ENCODE measurements at regions not wholly inside any gene's neighbourhood (a gene's known extent, or its start where the extent isn't known, plus 50 kb on each side); places are given as distances from the start of the nearest gene placed in this dataset.

DNA sequence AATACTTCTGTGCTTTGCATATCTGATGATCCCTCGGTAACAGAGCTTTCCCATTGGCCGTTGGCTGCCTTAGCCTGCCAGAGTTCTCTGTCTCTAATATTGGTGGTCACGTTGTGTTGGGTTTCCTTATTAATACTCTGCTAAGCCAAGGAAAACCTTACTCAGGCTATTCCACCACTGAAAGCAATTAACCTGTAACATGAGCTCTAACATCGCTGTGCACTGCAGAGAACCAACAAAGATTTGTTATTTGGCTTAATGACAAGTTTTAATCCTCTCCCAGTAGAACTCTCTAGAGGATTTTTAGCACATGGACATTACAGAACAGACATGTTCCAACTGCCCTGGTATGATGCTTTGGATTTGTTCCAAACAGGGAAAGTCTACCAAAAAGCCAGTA is 825.9 kb upstream of the POU3F3 start:
- Histone ChIP-seq H3K36me3 (no peaks in the 10 kb centered on the region), H3K4me3 (no peak overlapping the region), H3K27me3 (no peaks in the 10 kb centered on the region), H3K9me3 (no peaks in the 10 kb centered on the region), H3K27ac (no peak overlapping the region), H3K4me1 (no peaks in the 10 kb centered on the region)
- TF ChIP-seq, protein P1, sequence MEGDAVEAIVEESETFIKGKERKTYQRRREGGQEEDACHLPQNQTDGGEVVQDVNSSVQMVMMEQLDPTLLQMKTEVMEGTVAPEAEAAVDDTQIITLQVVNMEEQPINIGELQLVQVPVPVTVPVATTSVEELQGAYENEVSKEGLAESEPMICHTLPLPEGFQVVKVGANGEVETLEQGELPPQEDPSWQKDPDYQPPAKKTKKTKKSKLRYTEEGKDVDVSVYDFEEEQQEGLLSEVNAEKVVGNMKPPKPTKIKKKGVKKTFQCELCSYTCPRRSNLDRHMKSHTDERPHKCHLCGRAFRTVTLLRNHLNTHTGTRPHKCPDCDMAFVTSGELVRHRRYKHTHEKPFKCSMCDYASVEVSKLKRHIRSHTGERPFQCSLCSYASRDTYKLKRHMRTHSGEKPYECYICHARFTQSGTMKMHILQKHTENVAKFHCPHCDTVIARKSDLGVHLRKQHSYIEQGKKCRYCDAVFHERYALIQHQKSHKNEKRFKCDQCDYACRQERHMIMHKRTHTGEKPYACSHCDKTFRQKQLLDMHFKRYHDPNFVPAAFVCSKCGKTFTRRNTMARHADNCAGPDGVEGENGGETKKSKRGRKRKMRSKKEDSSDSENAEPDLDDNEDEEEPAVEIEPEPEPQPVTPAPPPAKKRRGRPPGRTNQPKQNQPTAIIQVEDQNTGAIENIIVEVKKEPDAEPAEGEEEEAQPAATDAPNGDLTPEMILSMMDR (IDR thresholded peaks at IDR 0.05), result no peak
- TF ChIP-seq POLR2AphosphoS5 (IDR thresholded peaks at IDR 0.05; ENCODE audit: insufficient read depth in 1 of 2, low read depth in 1 of 2) (no peak), POLR2A (IDR thresholded peaks at IDR 0.05) (no peak)
- no peak for DNase-seq (ENCODE audit: extremely low spot score in 2 of 2)
- intact Hi-C loops (cut with DNase I), result no loop called here

DNA sequence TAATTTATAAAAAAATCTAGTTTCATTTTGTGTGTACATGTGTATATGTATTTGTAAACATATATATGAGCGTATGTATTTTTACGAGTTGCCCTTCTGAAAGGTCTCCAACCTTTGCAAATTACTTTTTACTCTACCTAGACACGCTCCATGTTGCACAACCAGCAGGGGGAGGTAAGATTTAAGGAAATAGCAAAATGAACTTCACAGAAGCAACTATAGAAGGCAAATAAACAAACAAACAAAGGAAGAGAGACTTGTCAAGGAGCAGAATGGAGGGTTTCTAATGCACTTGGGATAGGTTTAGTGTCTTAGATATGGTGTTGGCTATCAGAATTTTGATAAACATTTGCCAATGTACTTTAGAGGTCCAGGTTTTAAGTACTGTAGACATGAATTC is 820.5 kb upstream of the POU3F3 start:
- Histone ChIP-seq H3K27me3 (no peaks in the 10 kb centered on the region), H3K27ac (no peak overlapping the region), H3K9me3 (no peaks in the 10 kb centered on the region), H3K36me3 (no peaks in the 10 kb centered on the region), H3K4me3 (no peak overlapping the region), H3K4me1 (no peaks in the 10 kb centered on the region)
- no peak for TF ChIP-seq POLR2A (IDR thresholded peaks at IDR 0.05)
- TF ChIP-seq, protein P1 (IDR thresholded peaks at IDR 0.05), result no peak
- no peak for TF ChIP-seq POLR2AphosphoS5 (IDR thresholded peaks at IDR 0.05; ENCODE audit: insufficient read depth in 1 of 2, low read depth in 1 of 2)
- intact Hi-C loops (cut with DNase I), result no loop called here
- DNase-seq (ENCODE audit: extremely low spot score in 2 of 2), result no peak

DNA sequence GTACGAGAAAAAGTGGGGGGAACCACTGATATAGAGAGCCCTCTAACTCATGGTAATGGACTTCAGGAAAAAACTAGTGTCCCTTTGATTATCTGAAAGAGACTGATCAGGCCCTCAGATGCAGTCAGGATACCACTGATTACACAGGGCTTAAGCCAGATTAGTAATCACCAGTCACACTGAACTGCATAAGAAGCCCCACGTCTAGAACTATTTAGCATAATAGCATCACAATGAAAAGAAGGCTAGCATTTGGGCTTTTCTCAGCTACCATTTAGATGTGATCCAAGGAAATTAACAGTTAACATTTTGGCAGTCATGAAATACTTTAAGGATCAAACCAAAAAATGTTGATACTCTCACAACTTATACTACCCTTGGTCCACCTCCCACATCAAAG is 813.1 kb upstream of the POU3F3 start:
- Histone ChIP-seq H3K27me3 (no peaks in the 10 kb centered on the region), H3K4me3 (no peak overlapping the region), H3K4me1 (no peaks in the 10 kb centered on the region), H3K27ac (no peak overlapping the region), H3K36me3 (no peaks in the 10 kb centered on the region), H3K9me3 (no peaks in the 10 kb centered on the region)
- TF ChIP-seq, protein P1 (IDR thresholded peaks at IDR 0.05), result no peak
- TF ChIP-seq POLR2AphosphoS5 (IDR thresholded peaks at IDR 0.05; ENCODE audit: insufficient read depth in 1 of 2, low read depth in 1 of 2), result no peak
- no peak for TF ChIP-seq POLR2A (IDR thresholded peaks at IDR 0.05)
- DNase-seq (ENCODE audit: extremely low spot score in 2 of 2), result no peak
- intact Hi-C loops (cut with DNase I), result no loop called here

DNA sequence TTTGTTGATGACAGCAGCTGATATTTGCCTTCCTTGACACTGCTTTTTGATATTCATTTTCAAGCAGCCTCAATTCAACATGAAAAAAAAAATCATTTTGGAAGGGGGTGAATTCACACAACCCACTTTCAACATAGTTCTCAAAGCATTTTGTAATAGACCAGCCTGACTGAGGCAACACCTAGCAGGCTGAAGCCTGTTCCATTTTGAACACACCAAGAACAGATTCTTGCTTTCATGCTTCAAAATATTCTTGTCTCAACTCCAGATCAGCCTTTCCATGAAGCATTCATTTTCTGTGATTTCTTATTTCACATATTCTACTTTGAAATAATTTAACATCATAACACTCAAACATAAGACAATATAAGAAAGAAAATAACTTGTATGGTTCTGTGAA is 812.6 kb upstream of the POU3F3 start:
- Histone ChIP-seq H3K4me1 (no peaks in the 10 kb centered on the region), H3K36me3 (no peaks in the 10 kb centered on the region), H3K4me3 (no peak overlapping the region), H3K27me3 (no peaks in the 10 kb centered on the region), H3K27ac (no peak overlapping the region), H3K9me3 (no peaks in the 10 kb centered on the region)
- DNase-seq (ENCODE audit: extremely low spot score in 2 of 2), result no peak
- intact Hi-C loops (cut with DNase I), result no loop called here
- TF ChIP-seq, protein P1 (IDR thresholded peaks at IDR 0.05), result no peak
- TF ChIP-seq POLR2A (IDR thresholded peaks at IDR 0.05), result no peak
- TF ChIP-seq POLR2AphosphoS5 (IDR thresholded peaks at IDR 0.05; ENCODE audit: insufficient read depth in 1 of 2, low read depth in 1 of 2), result no peak

DNA sequence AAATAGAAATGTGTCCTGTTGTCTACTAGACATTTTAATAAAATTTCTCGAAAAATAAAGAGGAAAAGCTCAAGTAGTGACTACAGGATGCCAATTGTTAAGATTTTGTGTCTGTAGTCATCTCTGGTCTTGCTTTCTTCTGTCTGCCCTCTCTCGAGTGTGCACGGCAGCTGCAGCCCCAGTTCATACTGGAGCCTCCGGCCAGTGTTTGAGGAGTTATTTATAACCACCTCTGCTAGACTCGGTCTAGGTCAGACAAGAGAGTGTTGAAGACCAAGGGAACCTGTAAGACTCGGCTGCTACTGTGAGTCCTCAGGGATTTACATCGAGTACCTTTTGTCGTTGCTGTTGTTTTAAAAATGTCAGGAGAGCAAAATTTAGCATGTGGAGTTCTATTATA is 810.1 kb upstream of the POU3F3 start:
- Histone ChIP-seq H3K27me3 (no peaks in the 10 kb centered on the region), H3K4me1 (no peaks in the 10 kb centered on the region), H3K27ac (no peak overlapping the region), H3K9me3 (no peaks in the 10 kb centered on the region), H3K36me3 (no peaks in the 10 kb centered on the region), H3K4me3 (no peak overlapping the region)
- no peak for DNase-seq (ENCODE audit: extremely low spot score in 2 of 2)
- intact Hi-C loops (cut with DNase I), result no loop called here
- TF ChIP-seq, protein P1 (IDR thresholded peaks at IDR 0.05), result no peak
- TF ChIP-seq POLR2AphosphoS5 (IDR thresholded peaks at IDR 0.05; ENCODE audit: insufficient read depth in 1 of 2, low read depth in 1 of 2) (no peak), POLR2A (IDR thresholded peaks at IDR 0.05) (no peak)
